NT2/D1 (cell line): ENCODE measurements at regions not wholly inside any gene's neighbourhood (a gene's known extent, or its start where the extent isn't known, plus 50 kb on each side); places are given as distances from the start of the nearest gene placed in this dataset.

Experiments used
- DNase-seq: peaks from one replicate; pipeline ENCODE4 v3.0.0-alpha.2; 2011; ENCODE audit warnings: low read depth, low spot score
- H3K27me3 ChIP-seq: 2 replicates; pipeline ENCODE4 v1.6.0; 2011; ENCODE audit warnings: mild to moderate bottlenecking; ENCODE audit not compliant: insufficient read length, insufficient read depth
- H3K36me3 ChIP-seq: 2 replicates; pipeline ENCODE4 v1.6.1; 2011; ENCODE audit warnings: mild to moderate bottlenecking, low read length, mixed read lengths; ENCODE audit not compliant: insufficient read depth, insufficient read length
- H3K4me1 ChIP-seq: 2 replicates; pipeline ENCODE4 v1.5.1; 2011; ENCODE audit not compliant: insufficient read depth, insufficient read length
- H3K4me3 ChIP-seq: 2 replicates; pipeline ENCODE4 v1.5.1; 2011; ENCODE audit warnings: low read depth; ENCODE audit not compliant: insufficient read length
- H3K9ac ChIP-seq: 2 replicates; pipeline ENCODE4 v1.6.0; 2011; ENCODE audit warnings: low read depth; ENCODE audit not compliant: insufficient read length
- H3K9me3 ChIP-seq: 2 replicates; pipeline ENCODE4 v1.5.1; 2011; ENCODE audit warnings: mild to moderate bottlenecking, low read length; ENCODE audit not compliant: insufficient read depth
- SUZ12 ChIP-seq: IDR thresholded peaks from 2 replicates; pipeline ENCODE4 v1.6.1; 2011; ENCODE audit not compliant: insufficient read length, insufficient read depth; ENCODE audit errors: extremely low read depth
- YY1 ChIP-seq: IDR thresholded peaks from 2 replicates; pipeline ENCODE4 v1.6.1; 2011; ENCODE audit not compliant: insufficient read length, insufficient read depth
- ZNF274 ChIP-seq: IDR thresholded peaks from 2 replicates; pipeline ENCODE4 v1.6.1; 2011; ENCODE audit warnings: mild to moderate bottlenecking, low read depth, low read length

DNA sequence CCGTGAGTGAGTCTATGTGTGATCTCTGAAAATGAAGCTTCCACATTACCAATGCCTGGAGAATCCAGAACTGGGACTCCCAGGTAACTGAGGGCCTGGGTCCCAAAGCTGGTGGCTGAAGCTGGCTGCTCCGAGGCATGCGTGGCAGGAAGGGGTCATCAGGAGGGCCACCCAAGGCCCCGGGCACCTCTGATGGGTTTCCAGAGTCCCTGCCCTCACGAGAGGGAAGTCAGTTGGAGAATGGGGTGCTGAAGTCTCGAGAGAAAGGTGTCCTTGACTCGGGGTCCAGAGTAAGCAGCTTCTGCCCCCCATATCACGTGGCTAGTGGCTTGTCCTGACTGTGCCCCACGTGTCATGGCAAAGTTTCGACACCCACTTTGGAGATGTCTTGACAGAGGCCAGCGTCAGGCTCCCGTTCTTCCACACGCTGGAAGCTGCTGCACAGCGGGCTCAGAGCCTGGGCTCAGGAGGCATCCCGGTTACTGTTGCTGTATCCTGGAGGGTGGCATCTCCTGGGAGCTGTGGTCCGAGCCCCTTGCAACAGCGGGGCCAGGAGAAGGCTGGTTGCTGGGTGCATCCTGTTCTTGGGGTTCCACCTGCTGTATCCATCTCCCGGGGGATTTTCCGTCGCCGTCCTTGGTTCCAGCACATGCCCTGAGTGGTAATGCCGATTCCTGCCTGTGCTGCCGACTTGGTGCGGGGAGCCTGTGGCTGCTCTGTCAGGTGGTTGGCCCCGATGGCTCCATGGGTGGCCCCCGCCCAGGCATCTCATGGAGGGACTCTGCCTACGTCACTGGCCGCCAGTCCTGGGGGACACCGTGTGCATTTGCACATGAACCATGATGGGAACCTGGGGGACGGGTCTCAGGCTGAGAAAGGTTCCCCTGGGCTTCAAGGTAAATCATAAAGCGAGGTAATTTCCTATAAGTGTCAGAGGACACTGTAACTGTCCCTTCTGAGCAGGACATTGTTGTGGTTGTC lies 183.3 kb upstream of the HDAC4 start:
- DNase-seq = no peak
- H3K27me3 ChIP-seq = no peaks in the 10 kb centered on the region
- H3K9ac ChIP-seq = no peak overlapping the region
- no peak overlapping the region for H3K4me3 ChIP-seq
- H3K9me3 ChIP-seq = no peaks in the 10 kb centered on the region
- peaks cover 8% of the 10 kb centered on the region for H3K4me1 ChIP-seq
- H3K36me3 ChIP-seq = no peaks in the 10 kb centered on the region
- TF ChIP-seq YY1 (no peak), SUZ12 (no peak), ZNF274 (no peak)

DNA sequence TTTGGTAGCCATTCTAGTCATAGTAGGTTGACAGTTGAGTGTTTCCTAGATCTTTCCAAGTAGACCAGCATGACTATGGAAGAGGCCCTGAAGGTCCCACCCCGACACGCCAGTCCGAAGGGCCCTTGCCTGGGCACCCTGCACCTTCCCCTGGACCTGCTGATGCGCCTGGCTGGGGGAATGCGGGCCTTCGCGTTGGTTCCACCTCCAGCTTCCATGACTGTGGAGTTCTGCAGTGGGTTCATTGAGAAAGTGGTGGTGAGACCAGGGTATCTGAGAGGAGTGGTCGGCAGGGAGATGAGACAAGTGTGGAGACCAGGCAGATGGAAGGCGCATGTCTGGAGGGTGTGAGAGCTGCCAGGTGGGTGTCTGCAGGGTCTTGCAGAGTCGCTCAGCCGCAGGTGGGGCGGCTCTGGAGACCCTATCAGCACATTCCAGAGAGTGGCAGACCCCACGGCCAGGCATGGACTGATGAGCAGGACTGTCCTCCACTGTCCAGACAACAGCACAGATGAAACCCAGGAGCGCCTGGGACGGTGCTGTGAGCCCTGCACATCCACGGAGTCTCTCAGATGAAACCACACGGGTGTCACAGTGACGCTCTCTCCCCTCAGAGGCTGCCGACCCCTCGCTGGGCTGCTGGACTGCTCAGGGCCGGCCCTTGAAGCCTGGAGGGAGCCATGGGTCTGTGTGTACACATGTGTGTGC lies 182.5 kb upstream of the HDAC4 start:
- no peak overlapping the region for H3K4me3 ChIP-seq
- no peaks in the 10 kb centered on the region for H3K9me3 ChIP-seq
- H3K9ac ChIP-seq = no peak overlapping the region
- TF ChIP-seq SUZ12 (no peak), YY1 (no peak), ZNF274 (no peak)
- H3K4me1 ChIP-seq = peaks cover 10% of the 10 kb centered on the region
- no peaks in the 10 kb centered on the region for H3K27me3 ChIP-seq
- H3K36me3 ChIP-seq = no peaks in the 10 kb centered on the region
- DNase-seq = no peak

DNA sequence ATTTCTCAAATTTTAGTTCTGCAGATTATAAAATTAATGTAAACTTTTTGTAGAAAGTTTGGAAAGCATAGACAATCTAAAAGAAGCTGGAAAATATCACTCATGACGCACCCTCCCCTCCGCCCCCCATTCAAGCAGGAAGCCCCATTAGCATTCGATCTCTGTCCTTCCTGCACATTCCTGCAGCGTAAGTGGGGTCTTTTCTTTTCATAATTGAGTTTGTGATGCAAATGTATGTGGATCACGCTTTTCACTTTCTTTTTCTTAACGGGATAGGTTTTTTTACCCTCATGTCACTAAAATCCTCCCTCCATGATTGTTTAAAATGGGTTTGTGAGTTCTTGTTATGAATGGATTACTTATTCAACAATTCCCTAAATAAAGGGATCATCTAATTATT lies 181.7 kb upstream of the HDAC4 start:
- Histone ChIP-seq H3K9ac (no peak overlapping the region), H3K27me3 (no peaks in the 10 kb centered on the region), H3K4me3 (no peak overlapping the region), H3K36me3 (no peaks in the 10 kb centered on the region), H3K4me1 (peaks cover 8% of the 10 kb centered on the region), H3K9me3 (no peaks in the 10 kb centered on the region)
- DNase-seq = no peak
- TF ChIP-seq ZNF274 (no peak), YY1 (no peak), SUZ12 (no peak)

DNA sequence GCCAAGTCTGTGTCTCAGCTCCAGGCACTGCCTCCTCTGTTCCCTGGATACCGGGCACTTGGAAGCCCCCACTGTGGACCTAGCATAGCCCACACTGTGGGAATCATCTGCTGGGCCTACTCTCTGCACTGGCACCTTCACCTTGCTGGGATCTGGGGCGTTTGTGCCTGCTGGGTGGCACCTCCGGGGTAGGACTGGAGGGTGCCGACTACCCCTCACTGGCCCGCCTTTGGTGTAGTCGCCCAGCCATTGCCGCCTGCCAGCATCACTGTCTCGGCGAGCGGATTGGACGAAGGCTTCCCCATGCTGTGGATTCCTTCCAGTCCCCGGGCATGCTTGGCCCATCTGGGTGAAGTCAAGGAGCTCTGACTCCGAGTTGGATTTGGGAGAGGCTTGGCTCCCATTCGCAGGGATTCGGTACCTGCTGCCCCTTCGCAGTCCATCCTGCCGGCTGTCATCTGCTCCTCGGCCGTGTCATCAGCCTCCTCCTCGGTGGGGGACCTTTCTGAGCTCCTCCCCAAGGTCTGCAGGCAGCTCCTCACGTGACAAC lies 180.6 kb upstream of the HDAC4 start:
- H3K36me3 ChIP-seq = no peaks in the 10 kb centered on the region
- peaks cover 8% of the 10 kb centered on the region for H3K4me1 ChIP-seq
- DNase-seq = no peak
- no peaks in the 10 kb centered on the region for H3K9me3 ChIP-seq
- H3K4me3 ChIP-seq = no peak overlapping the region
- H3K27me3 ChIP-seq = no peaks in the 10 kb centered on the region
- TF ChIP-seq YY1 (no peak), ZNF274 (no peak), SUZ12 (no peak)
- no peak overlapping the region for H3K9ac ChIP-seq

DNA sequence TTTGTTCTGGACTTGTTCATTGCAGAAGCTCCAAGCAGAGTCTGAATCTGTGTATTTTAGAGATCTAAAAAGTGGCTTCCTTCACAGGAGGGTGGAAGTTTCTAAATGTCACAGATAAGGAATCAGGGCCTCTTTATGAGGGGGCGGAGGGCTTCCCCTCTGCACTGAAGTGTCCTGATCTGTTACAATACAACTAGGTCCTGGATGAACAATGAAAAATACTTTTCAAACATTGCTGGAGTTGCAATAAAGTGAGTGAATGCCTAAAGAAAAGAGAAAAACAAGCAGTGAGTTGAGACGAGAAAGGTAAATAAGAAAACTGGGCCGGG lies 179.3 kb upstream of the HDAC4 start:
- no peaks in the 10 kb centered on the region; the same call in 1 of the 2 replicates for H3K9me3 ChIP-seq
- no peaks in the 10 kb centered on the region for H3K27me3 ChIP-seq
- peaks cover 6% of the 10 kb centered on the region for H3K4me1 ChIP-seq
- DNase-seq = no peak
- H3K9ac ChIP-seq = no peak overlapping the region
- H3K4me3 ChIP-seq = no peak overlapping the region
- TF ChIP-seq YY1 (no peak), ZNF274 (no peak), SUZ12 (no peak)
- no peaks in the 10 kb centered on the region for H3K36me3 ChIP-seq

DNA sequence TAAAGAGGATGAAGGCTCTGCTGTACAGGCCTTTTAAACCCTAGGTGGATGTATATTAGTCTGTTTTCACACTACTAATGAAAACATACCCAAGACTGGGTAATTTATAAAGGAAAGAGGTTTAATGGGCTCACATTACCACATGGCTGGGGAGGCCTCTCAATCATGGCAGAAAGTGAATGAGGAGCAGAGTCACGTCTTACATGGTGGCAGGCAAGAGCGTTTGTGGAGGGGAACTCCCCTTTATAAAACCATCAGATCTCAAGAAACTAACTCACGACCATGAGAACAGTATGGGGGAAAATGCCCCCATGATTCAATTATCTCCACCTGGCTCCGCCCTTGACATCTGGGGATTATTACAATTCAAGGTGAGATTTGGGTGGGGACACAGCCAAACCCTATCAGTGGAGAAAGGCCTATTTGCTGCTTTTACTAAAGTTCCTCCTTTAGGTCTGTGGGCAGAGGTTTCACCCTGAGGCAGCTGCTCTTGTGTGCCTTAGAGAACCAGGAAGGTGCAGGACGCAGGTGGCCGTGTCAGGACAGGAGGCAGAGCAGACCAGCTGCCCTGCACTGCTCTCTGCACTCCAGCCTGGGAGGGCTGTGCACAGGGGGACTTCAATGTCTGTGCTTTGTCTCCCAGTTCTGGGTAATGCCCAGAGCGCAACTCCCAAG lies 178.8 kb upstream of the HDAC4 start:
- no peaks in the 10 kb centered on the region for H3K27me3 ChIP-seq

More for the DNA sequence above, 178.8 kb upstream of the HDAC4 start:
- Histone ChIP-seq H3K9me3 (no peaks in the 10 kb centered on the region; the same call in 1 of the 2 replicates), H3K4me1 (peaks cover 5% of the 10 kb centered on the region), H3K36me3 (no peaks in the 10 kb centered on the region), H3K9ac (no peak overlapping the region), H3K4me3 (no peak overlapping the region)
- TF ChIP-seq YY1 (no peak), ZNF274 (no peak), SUZ12 (no peak)
- DNase-seq = no peak
